ENCODE measurements at regions not wholly inside any gene's neighbourhood (a gene's known extent, or its start where the extent isn't known, plus 50 kb on each side); places are given as distances from the start of the nearest gene placed in this dataset.
A peak's percentile ranks its signal among the peaks of the same experiment; 100 is the strongest.

- TF ChIP-seq FOXP2 (optimal IDR thresholded peaks at IDR 0.05; ENCODE audit: borderline replicate concordance, extremely low read depth, extremely low read length, insufficient read depth): no peak
- no peak for TF ChIP-seq REST (IDR thresholded peaks at IDR 0.05; ENCODE audit: insufficient read depth in 1 of 2, low read depth in 2 of 2, low read length in 2 of 2)
- TF ChIP-seq SIN3A (IDR thresholded peaks at IDR 0.05; ENCODE audit: borderline replicate concordance, insufficient read depth, low read length): no peak
- no peak for TF ChIP-seq POLR2AphosphoS5 (IDR thresholded peaks at IDR 0.05; ENCODE audit: low read depth, low read length)
- no peak for TF ChIP-seq TAF1 (IDR thresholded peaks at IDR 0.05; ENCODE audit: borderline replicate concordance, insufficient read depth, low read length)
Observed at GRCh38 chrX:43436517-43436916, 219.6 kb upstream of the MAOA start.

- TF ChIP-seq FOXP2 (optimal IDR thresholded peaks at IDR 0.05; ENCODE audit: borderline replicate concordance, extremely low read depth, extremely low read length, insufficient read depth) (no peak), TAF1 (IDR thresholded peaks at IDR 0.05; ENCODE audit: borderline replicate concordance, insufficient read depth, low read length) (no peak), REST (IDR thresholded peaks at IDR 0.05; ENCODE audit: insufficient read depth in 1 of 2, low read depth in 2 of 2, low read length in 2 of 2) (no peak), POLR2AphosphoS5 (IDR thresholded peaks at IDR 0.05; ENCODE audit: low read depth, low read length) (no peak), SIN3A (IDR thresholded peaks at IDR 0.05; ENCODE audit: borderline replicate concordance, insufficient read depth, low read length) (no peak)
Observed at GRCh38 chrX:43446752-43447151, 209.3 kb upstream of the MAOA start.

- TF ChIP-seq POLR2AphosphoS5 (IDR thresholded peaks at IDR 0.05; ENCODE audit: low read depth, low read length) (no peak), REST (IDR thresholded peaks at IDR 0.05; ENCODE audit: insufficient read depth in 1 of 2, low read depth in 2 of 2, low read length in 2 of 2) (0 out of 4 replicates have a peak, but pooled peaks of 1 of the 2 experiments have one; percentile 57), FOXP2 (optimal IDR thresholded peaks at IDR 0.05; ENCODE audit: borderline replicate concordance, extremely low read depth, extremely low read length, insufficient read depth) (no peak), TAF1 (IDR thresholded peaks at IDR 0.05; ENCODE audit: borderline replicate concordance, insufficient read depth, low read length) (no peak)
Observed at GRCh38 chrX:43448688-43449087, 207.4 kb upstream of the MAOA start.

- TF ChIP-seq SIN3A (IDR thresholded peaks at IDR 0.05; ENCODE audit: borderline replicate concordance, insufficient read depth, low read length): no peak
- no peak for TF ChIP-seq TAF1 (IDR thresholded peaks at IDR 0.05; ENCODE audit: borderline replicate concordance, insufficient read depth, low read length)
- no peak for TF ChIP-seq REST (IDR thresholded peaks at IDR 0.05; ENCODE audit: insufficient read depth in 1 of 2, low read depth in 2 of 2, low read length in 2 of 2)
- no peak for TF ChIP-seq FOXP2 (optimal IDR thresholded peaks at IDR 0.05; ENCODE audit: borderline replicate concordance, extremely low read depth, extremely low read length, insufficient read depth)
- no peak for TF ChIP-seq POLR2AphosphoS5 (IDR thresholded peaks at IDR 0.05; ENCODE audit: low read depth, low read length)
Observed at GRCh38 chrX:43450355-43450754, 205.7 kb upstream of the MAOA start.

- TF ChIP-seq REST (IDR thresholded peaks at IDR 0.05; ENCODE audit: insufficient read depth in 1 of 2, low read depth in 2 of 2, low read length in 2 of 2): no peak
- no peak for TF ChIP-seq POLR2AphosphoS5 (IDR thresholded peaks at IDR 0.05; ENCODE audit: low read depth, low read length)
- no peak for TF ChIP-seq FOXP2 (optimal IDR thresholded peaks at IDR 0.05; ENCODE audit: borderline replicate concordance, extremely low read depth, extremely low read length, insufficient read depth)
- no peak for TF ChIP-seq TAF1 (IDR thresholded peaks at IDR 0.05; ENCODE audit: borderline replicate concordance, insufficient read depth, low read length)
- TF ChIP-seq SIN3A (IDR thresholded peaks at IDR 0.05; ENCODE audit: borderline replicate concordance, insufficient read depth, low read length): no peak
Observed at GRCh38 chrX:43456063-43456462, 200.0 kb upstream of the MAOA start.
